Kidney (tissue), 13 donors: ENCODE measurements at regions not wholly inside any gene's neighbourhood (a gene's known extent, or its start where the extent isn't known, plus 50 kb on each side); places are given as distances from the start of the nearest gene placed in this dataset.
"Not testable (repeated sequence)": the region's sequence is repeated elsewhere in the genome, so short reads cannot be mapped to it uniquely, and the experiment has no call there.

Source experiments
- DNase-seq, 5 donors: peaks; one replicate each; pipeline ENCODE4 v3.0.0-alpha.2; 2013 to 2020
- FAIRE-seq: peaks from 2 replicates; lab custom pipeline; 2012; peaks lifted over from hg19 to GRCh38; lab: Jason Lieb, UNC
- H3K27ac ChIP-seq, 2 donors: one replicate each; pipeline ENCODE4 v1.7.0; 2013; ENCODE audit warnings: low read depth in 2 of 2, low read length in 2 of 2, inconsistent platforms in 1 of 2
- H3K27me3 ChIP-seq: one replicate; pipeline ENCODE4 v1.7.1; 2013; ENCODE audit warnings: low read length, inconsistent platforms; ENCODE audit not compliant: control insufficient read depth, insufficient read depth
- H3K36me3 ChIP-seq, 3 donors: one replicate each; pipeline versions ENCODE4 v1.7.0 to v1.7.1; 2013; ENCODE audit warnings: low read length in 3 of 3, control low read depth in 1 of 3, inconsistent platforms in 1 of 3; ENCODE audit not compliant: insufficient read depth in 3 of 3, control insufficient read depth in 2 of 3
- H3K4me1 ChIP-seq, 3 donors: one replicate each; pipeline versions ENCODE4 v1.7.0 to v1.7.1; 2013; ENCODE audit warnings: low read length in 3 of 3, inconsistent platforms in 1 of 3, low read depth in 1 of 3; ENCODE audit not compliant: control insufficient read depth in 2 of 3, insufficient read depth in 2 of 3
- H3K4me3 ChIP-seq, 3 donors: one replicate each; pipeline versions ENCODE4 v1.7.0 to v1.8.1; 2013; ENCODE audit warnings: low read length in 3 of 3, control low read depth in 1 of 3, inconsistent platforms in 1 of 3
- H3K9ac ChIP-seq, 3 donors: one replicate each; pipeline versions ENCODE4 v1.7.0 to v1.7.1; 2013; ENCODE audit warnings: low read length in 3 of 3, control low read depth in 1 of 3, inconsistent platforms in 1 of 3
- H3K9me3 ChIP-seq, 3 donors: one replicate each; pipeline versions ENCODE4 v1.7.0 to v1.7.1; 2013; ENCODE audit warnings: low read length in 3 of 3, control low read depth in 1 of 3, inconsistent platforms in 1 of 3; ENCODE audit not compliant: control insufficient read depth in 2 of 3, insufficient read depth in 1 of 3
- CTCF ChIP-seq: IDR thresholded peaks from 3 replicates; pipeline ENCODE4 v1.5.1; 2012; ENCODE audit warnings: mild to moderate bottlenecking, moderate library complexity, borderline replicate concordance; ENCODE audit not compliant: insufficient read depth; ENCODE audit errors: extremely low read depth
- intact Hi-C: fragments of 100-400 bp; cut with DNase I; formaldehyde crosslinking; loops from one replicate; pipeline ENCODE4 v1.11.1; 2022
- donor health status: control.
- donor health status: control.
- donor health status: control.
- donor health status: control.
- donor health status: control.
- donor health status: DM: yes; HTN: yes; CAD: no.
- donor health status: Normal renal cell carcinoma (clear cell type).

- TF ChIP-seq CTCF: no peak
- FAIRE-seq (no peak), DNase-seq (no peak)
These were observed 204.8 kb downstream of the SPATA31A6 start for GRCh38 chr9:42388146-42388690.

GRCh38 chr9:42388846-42389245 lies 205.4 kb downstream of the SPATA31A6 start:
- DNase-seq (no peak), FAIRE-seq (no peak)
- H3K27ac ChIP-seq: no peak overlapping the region
- no peaks in the 10 kb centered on the region for H3K9me3 ChIP-seq
- no peaks in the 10 kb centered on the region for H3K27me3 ChIP-seq
- H3K4me1 ChIP-seq: no peaks in the 10 kb centered on the region
- no peak overlapping the region for H3K9ac ChIP-seq
- H3K4me3 ChIP-seq: no peak overlapping the region
- intact Hi-C loops: no loop called here
- no peak for TF ChIP-seq CTCF
- H3K36me3 ChIP-seq: no peaks in the 10 kb centered on the region

More at GRCh38 chr9:42388146-42388690, 204.8 kb downstream of the SPATA31A6 start:
- Histone ChIP-seq H3K27ac (no peak overlapping the region), H3K4me1 (no peaks in the 10 kb centered on the region), H3K36me3 (no peaks in the 10 kb centered on the region), H3K27me3 (no peaks in the 10 kb centered on the region), H3K4me3 (no peak overlapping the region), H3K9ac (no peak overlapping the region), H3K9me3 (no peaks in the 10 kb centered on the region)
- intact Hi-C loops: no loop called here

- H3K27me3 ChIP-seq, H3K36me3 ChIP-seq, H3K9me3 ChIP-seq, H3K4me3 ChIP-seq, H3K9ac ChIP-seq, H3K4me1 ChIP-seq, intact Hi-C loops, DNase-seq, H3K27ac ChIP-seq, FAIRE-seq: not testable (repeated sequence)
These were observed 209.5 kb downstream of the SPATA31A6 start for GRCh38 chr9:42392773-42393455.

GRCh38 chr9:42396318-42396717 lies 212.9 kb downstream of the SPATA31A6 start:
- Histone ChIP-seq H3K36me3 (no peaks in the 10 kb centered on the region), H3K9me3 (no peaks in the 10 kb centered on the region), H3K4me1 (no peaks in the 10 kb centered on the region), H3K9ac (no peak overlapping the region), H3K4me3 (no peak overlapping the region), H3K27me3 (no peaks in the 10 kb centered on the region), H3K27ac (no peak overlapping the region)
- TF ChIP-seq CTCF: no peak
- intact Hi-C loops: no loop called here
- DNase-seq: no peak
- FAIRE-seq: no peak

GRCh38 chr9:42397336-42397735 lies 213.9 kb downstream of the SPATA31A6 start:
- H3K9ac ChIP-seq, H3K36me3 ChIP-seq, H3K9me3 ChIP-seq, FAIRE-seq, H3K4me3 ChIP-seq, H3K4me1 ChIP-seq, intact Hi-C loops, H3K27me3 ChIP-seq, H3K27ac ChIP-seq, DNase-seq: not testable (repeated sequence)

GRCh38 chr9:42402919-42403318 lies 219.5 kb downstream of the SPATA31A6 start:
- H3K9me3 ChIP-seq, DNase-seq, intact Hi-C loops, H3K4me1 ChIP-seq, FAIRE-seq, H3K27me3 ChIP-seq, H3K4me3 ChIP-seq, H3K27ac ChIP-seq, H3K9ac ChIP-seq, H3K36me3 ChIP-seq: not testable (repeated sequence)
